ENCODE measurements at regions not wholly inside any gene's neighbourhood (a gene's known extent, or its start where the extent isn't known, plus 50 kb on each side); places are given as distances from the start of the nearest gene placed in this dataset.
"Not testable (repeated sequence)": the region's sequence is repeated elsewhere in the genome, so short reads cannot be mapped to it uniquely, and the experiment has no call there.

DNA sequence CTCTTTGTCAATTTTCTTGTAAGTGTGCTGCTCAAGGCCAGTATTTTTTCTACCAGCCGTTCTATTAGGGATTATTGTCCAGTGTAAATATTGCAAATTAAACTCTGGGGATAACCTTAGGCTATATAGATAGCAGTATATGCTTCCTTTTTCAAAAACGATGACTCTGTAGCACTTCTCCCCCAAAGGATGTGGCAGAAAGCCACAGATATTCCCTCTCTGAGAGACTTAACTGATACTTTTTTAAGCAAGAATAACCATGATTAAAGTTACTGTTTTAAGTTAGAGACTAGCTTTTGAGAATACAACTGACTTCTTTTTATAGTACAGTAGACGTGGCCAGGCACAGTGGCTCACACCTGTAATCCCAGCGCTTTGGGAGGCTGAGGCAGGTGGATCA lies 130.0 kb downstream of the FHIP1A start:
- Histone ChIP-seq H3K9me3 (ENCODE audit: control insufficient read depth, low read length) (no peaks in the 10 kb centered on the region), H3K4me1 (ENCODE audit: control insufficient read depth, insufficient read depth, low read length, poor library complexity, severe bottlenecking) (peaks cover 17% of the 10 kb centered on the region), H3K4me3 (ENCODE audit: extremely low read depth, insufficient read depth, low read length, poor library complexity, severe bottlenecking) (no peak overlapping the region), H3K36me3 (ENCODE audit: control insufficient read depth, insufficient read depth, low read length) (no peaks in the 10 kb centered on the region), H3K27ac (ENCODE audit: low read depth, low read length, severe bottlenecking) (no peak overlapping the region)
- WGBS, 2 experiments (ENCODE audit: insufficient coverage in 2 of 2): 80 to 93% methylated on average over 1 to 2 of the region's 4 CpGs

DNA sequence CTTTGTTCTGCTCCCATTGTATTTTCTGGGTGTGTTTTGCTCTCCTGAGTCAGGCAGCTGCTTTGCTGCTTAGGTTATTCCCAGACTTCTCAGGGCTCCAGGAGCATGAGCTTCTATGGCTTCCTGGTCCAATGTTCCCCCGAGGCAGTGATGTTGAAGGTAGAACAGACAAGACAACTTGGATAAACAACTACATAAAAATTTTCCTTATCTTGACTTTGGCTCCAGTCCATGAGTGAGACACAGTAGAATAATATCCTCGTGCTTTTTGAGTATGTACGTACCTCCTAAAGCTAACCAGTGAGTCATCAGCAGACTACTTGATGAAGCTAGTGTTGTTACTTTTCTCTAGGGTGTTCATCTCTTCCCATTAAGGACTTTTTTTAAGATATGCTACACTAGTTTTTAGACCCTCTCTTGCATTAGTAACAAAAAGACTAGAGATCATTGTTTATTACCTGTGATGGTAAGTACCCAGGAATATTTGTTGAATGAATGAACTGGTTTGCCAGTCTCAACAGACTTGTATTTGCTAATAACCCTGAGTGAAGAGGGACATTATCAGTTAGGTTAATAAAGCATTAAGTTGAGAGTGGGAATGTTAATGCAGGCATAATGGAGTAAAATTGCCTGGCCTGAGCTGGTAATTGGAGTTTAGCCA lies 131.9 kb downstream of the FHIP1A start:
- Histone ChIP-seq H3K36me3 (ENCODE audit: control insufficient read depth, insufficient read depth, low read length) (no peaks in the 10 kb centered on the region), H3K9me3 (ENCODE audit: control insufficient read depth, low read length) (no peaks in the 10 kb centered on the region), H3K27ac (ENCODE audit: low read depth, low read length, severe bottlenecking) (peak overlapping the region; percentile 68), H3K4me3 (ENCODE audit: extremely low read depth, insufficient read depth, low read length, poor library complexity, severe bottlenecking) (no peak overlapping the region), H3K4me1 (ENCODE audit: control insufficient read depth, insufficient read depth, low read length, poor library complexity, severe bottlenecking) (peaks cover 17% of the 10 kb centered on the region)
- 80 to 100% methylated on average over 1 to 3 of the region's 3 CpGs for WGBS, 2 experiments (ENCODE audit: insufficient coverage in 2 of 2)

DNA sequence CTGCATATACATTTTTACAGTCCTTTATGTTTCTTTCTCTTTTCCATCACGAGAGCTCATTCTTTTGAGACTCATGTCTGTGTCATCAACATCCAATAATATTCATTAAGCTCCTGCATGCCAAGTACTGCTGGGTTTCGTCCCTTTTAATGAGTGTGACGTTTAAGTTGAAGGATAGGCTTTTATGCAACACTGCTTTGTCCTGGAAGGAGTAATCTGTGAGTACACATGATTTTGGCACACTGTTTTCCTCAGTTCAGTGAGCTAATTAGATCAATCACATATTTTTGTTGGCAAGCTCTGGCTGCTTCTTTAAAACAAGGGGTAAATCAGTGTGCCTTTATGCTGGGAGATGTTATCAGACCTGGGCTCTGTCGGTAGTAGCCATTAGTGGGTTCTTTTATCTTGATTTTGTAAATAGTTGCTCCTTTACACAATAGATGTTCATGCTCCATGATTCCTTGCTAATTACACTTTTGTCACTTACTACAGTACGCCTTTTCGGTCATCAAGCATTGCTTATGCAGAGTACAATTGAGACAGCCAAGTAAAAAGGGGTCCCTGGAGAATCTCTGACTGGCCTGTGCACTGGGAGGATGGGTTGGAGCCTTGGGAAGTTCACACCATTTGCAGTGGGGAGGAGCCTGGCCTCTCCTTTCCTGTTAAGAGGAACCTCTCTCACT lies 132.6 kb downstream of the FHIP1A start:
- WGBS, 2 experiments (ENCODE audit: insufficient coverage in 2 of 2): 75 to 77% methylated on average over 3 to 4 of the region's 6 CpGs
- no peak overlapping the region for H3K4me3 ChIP-seq (ENCODE audit: extremely low read depth, insufficient read depth, low read length, poor library complexity, severe bottlenecking)
- H3K36me3 ChIP-seq (ENCODE audit: control insufficient read depth, insufficient read depth, low read length): no peaks in the 10 kb centered on the region
- H3K9me3 ChIP-seq (ENCODE audit: control insufficient read depth, low read length): no peaks in the 10 kb centered on the region
- peaks cover 17% of the 10 kb centered on the region for H3K4me1 ChIP-seq (ENCODE audit: control insufficient read depth, insufficient read depth, low read length, poor library complexity, severe bottlenecking)
- H3K27ac ChIP-seq (ENCODE audit: low read depth, low read length, severe bottlenecking): peak overlapping the region; percentile 68

DNA sequence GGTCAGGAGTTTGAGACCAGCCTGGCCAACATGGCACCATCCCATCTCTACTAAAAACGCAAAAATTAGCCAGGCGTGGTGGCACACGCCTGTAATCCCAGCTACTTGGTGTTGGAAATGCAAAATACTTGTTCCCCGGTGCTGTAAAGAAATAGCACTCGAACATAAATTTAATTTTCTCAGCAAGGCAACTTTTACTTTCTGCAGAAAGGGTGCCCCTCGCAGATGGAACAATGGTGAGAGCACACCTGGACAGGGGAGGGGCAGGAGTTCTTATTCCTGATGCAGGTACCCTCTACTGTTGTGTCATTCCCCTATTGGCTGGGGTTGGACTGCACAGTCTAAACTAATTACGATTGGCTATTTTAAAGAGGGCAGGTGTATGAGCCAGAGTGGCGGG lies 139.7 kb downstream of the FHIP1A start:
- H3K4me3 ChIP-seq (ENCODE audit: extremely low read depth, insufficient read depth, low read length, poor library complexity, severe bottlenecking): no peak overlapping the region
- no peaks in the 10 kb centered on the region for H3K4me1 ChIP-seq (ENCODE audit: control insufficient read depth, insufficient read depth, low read length, poor library complexity, severe bottlenecking)
- H3K36me3 ChIP-seq (ENCODE audit: control insufficient read depth, insufficient read depth, low read length): no peaks in the 10 kb centered on the region
- WGBS, 2 experiments (ENCODE audit: insufficient coverage in 2 of 2): 74 to 92% methylated on average over 4 to 5 of the region's 8 CpGs
- H3K9me3 ChIP-seq (ENCODE audit: control insufficient read depth, low read length): peaks cover 18% of the 10 kb centered on the region
- H3K27ac ChIP-seq (ENCODE audit: low read depth, low read length, severe bottlenecking): no peak overlapping the region

DNA sequence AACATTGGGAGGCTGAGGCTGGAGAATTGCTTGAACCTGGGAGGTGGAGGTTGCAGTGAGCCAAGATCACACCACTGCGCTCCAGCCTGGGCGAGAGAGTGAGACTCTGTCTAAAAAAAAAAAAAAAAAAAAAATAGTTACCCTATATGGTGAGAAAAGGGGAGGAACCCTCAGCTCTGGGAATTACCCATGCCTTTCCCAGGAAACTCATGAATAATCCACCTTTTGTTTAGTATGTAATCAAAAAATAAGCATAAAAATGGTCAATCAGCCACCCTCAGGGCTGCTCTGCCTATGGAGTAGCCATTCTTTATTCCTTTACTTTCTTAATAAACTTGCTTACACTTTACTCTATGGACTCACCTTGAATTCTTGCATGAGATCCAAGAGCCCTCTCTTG lies 140.4 kb downstream of the FHIP1A start:
- H3K4me1 ChIP-seq (ENCODE audit: control insufficient read depth, insufficient read depth, low read length, poor library complexity, severe bottlenecking); H3K36me3 ChIP-seq (ENCODE audit: control insufficient read depth, insufficient read depth, low read length); H3K4me3 ChIP-seq (ENCODE audit: extremely low read depth, insufficient read depth, low read length, poor library complexity, severe bottlenecking); H3K27ac ChIP-seq (ENCODE audit: low read depth, low read length, severe bottlenecking): not testable (repeated sequence)
- peaks cover 18% of the 10 kb centered on the region for H3K9me3 ChIP-seq (ENCODE audit: control insufficient read depth, low read length)
- no CpG with 5 or more reads among the region's 2 CpGs for WGBS, 2 experiments (ENCODE audit: insufficient coverage in 2 of 2)

DNA sequence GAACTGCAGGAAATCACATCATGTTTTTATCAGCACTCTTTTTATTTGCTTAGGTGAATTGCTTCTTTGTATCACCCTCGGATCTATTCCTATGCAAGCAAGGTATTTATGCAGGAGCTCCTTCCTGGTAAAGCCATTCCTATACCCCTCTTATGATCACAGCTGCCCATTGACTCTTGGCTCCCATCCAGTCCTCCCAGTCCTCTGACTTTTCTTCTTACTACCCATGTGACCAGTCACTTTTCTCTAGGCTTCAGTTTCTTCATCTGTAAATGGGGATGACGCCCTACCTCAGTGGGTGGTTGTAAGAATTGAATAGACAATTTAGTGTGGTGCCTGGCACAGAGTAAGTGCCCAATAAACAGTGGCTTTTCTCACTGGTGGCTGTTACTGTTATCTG lies 144.9 kb downstream of the FHIP1A start:
- Histone ChIP-seq H3K4me3 (ENCODE audit: extremely low read depth, insufficient read depth, low read length, poor library complexity, severe bottlenecking) (no peak overlapping the region), H3K27ac (ENCODE audit: low read depth, low read length, severe bottlenecking) (no peak overlapping the region), H3K4me1 (ENCODE audit: control insufficient read depth, insufficient read depth, low read length, poor library complexity, severe bottlenecking) (peaks cover under 1% of the 10 kb centered on the region), H3K9me3 (ENCODE audit: control insufficient read depth, low read length) (peaks cover 2% of the 10 kb centered on the region), H3K36me3 (ENCODE audit: control insufficient read depth, insufficient read depth, low read length) (no peaks in the 10 kb centered on the region)
- 37 to 60% methylated on average over 1 to 2 of the region's 2 CpGs for WGBS, 2 experiments (ENCODE audit: insufficient coverage in 2 of 2)

DNA sequence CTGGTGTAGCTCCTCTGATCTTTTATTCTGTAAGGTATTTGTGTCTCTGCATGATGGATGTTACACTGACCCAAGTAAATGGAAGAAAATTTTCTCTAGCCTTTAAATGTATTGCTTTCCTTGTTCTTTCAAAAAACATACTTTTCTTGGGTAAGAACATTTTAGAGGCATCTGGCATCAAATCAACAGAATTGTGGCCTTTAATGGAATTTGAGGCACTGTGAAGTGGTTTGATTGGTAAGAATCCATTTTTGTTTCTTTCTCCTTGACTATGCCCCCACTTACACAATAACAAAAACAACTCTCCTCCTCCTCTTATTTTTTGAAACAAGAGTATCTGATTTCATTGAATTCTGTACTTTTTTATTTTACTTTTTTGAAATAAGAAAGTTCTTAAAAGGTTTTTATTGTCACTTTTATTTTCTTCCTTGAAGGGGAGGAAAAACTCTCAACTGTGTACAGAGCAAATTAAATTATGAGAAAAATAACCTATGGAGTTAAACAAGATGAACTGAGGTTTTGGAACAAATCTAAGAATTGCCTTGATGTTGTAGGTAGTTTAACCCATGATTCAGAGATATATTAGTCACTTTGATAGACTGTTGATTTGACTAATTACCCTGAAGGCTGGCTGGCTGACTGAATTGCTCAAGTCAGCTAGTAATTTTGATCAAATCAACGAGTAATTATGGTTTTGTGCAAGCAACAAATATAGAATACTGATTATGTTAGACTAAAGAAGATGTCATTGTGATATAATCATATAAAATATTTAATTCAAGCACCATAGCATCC lies 146.4 kb downstream of the FHIP1A start:
- no peak overlapping the region for H3K4me3 ChIP-seq (ENCODE audit: extremely low read depth, insufficient read depth, low read length, poor library complexity, severe bottlenecking)
- no peak overlapping the region for H3K27ac ChIP-seq (ENCODE audit: low read depth, low read length, severe bottlenecking)
- H3K9me3 ChIP-seq (ENCODE audit: control insufficient read depth, low read length): no peaks in the 10 kb centered on the region
- no peaks in the 10 kb centered on the region for H3K36me3 ChIP-seq (ENCODE audit: control insufficient read depth, insufficient read depth, low read length)
- 80% methylated on average over 1 of the region's 1 CpG; no CpG with 5 or more reads in 1 of the 2 experiments for WGBS, 2 experiments (ENCODE audit: insufficient coverage in 2 of 2)
- peaks cover 5% of the 10 kb centered on the region for H3K4me1 ChIP-seq (ENCODE audit: control insufficient read depth, insufficient read depth, low read length, poor library complexity, severe bottlenecking)

DNA sequence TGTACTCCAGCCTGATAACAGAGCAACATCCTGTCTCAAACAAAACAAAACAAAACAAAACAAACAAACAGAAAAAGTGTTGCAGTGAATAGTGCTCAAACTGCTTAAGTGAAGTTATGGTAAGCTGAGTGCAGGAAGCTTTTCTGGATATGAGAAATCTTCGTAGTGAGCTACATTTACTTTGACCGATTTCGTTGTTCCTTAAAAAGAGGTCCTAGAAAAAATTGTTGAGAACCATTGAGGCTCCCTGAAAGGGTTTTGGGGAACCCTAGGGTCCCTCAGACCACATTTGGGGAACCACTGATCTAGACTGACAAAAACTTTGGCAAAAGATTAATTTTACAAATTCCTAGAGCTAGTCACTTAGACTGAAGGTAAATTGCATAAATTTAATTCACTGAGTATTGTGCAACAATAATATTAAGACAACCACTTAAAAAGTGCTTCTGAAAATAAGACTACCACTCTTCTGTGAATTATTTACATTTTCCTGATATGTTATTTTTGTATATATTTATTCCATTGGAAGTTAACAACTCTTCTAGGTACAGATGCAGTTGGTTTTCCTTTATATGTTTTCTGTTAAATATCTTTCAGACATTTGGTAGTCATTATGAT lies 149.6 kb downstream of the FHIP1A start:
- no peaks in the 10 kb centered on the region for H3K36me3 ChIP-seq (ENCODE audit: control insufficient read depth, insufficient read depth, low read length)
- no peak overlapping the region for H3K4me3 ChIP-seq (ENCODE audit: extremely low read depth, insufficient read depth, low read length, poor library complexity, severe bottlenecking)
- peaks cover 5% of the 10 kb centered on the region for H3K4me1 ChIP-seq (ENCODE audit: control insufficient read depth, insufficient read depth, low read length, poor library complexity, severe bottlenecking)
- 97 to 100% methylated on average over 3 of the region's 3 CpGs for WGBS, 2 experiments (ENCODE audit: insufficient coverage in 2 of 2)
- no peak overlapping the region for H3K27ac ChIP-seq (ENCODE audit: low read depth, low read length, severe bottlenecking)
- H3K9me3 ChIP-seq (ENCODE audit: control insufficient read depth, low read length): no peaks in the 10 kb centered on the region

DNA sequence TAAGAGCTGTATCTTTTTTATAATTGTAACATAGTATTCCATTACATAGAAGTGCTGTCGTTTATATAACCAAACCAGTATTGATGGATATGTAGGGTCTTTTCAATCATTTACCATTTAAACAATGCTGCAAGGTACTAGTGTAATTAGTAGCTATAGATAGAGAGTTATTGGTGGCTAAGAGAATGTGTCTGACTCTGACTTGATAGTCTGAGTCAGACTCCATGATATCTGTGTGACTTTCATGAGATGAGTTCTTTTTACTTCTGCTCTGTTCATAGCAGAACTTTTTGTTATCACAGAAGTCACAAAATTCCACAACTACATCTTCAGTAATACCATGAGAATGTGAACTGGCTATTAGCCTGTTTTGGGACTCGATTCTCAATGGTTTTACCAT lies 150.6 kb downstream of the FHIP1A start:
- 60% methylated on average over 1 of the region's 2 CpGs; no CpG with 5 or more reads in 1 of the 2 experiments for WGBS, 2 experiments (ENCODE audit: insufficient coverage in 2 of 2)
- peaks cover 5% of the 10 kb centered on the region for H3K4me1 ChIP-seq (ENCODE audit: control insufficient read depth, insufficient read depth, low read length, poor library complexity, severe bottlenecking)
- no peak overlapping the region for H3K4me3 ChIP-seq (ENCODE audit: extremely low read depth, insufficient read depth, low read length, poor library complexity, severe bottlenecking)

DNA sequence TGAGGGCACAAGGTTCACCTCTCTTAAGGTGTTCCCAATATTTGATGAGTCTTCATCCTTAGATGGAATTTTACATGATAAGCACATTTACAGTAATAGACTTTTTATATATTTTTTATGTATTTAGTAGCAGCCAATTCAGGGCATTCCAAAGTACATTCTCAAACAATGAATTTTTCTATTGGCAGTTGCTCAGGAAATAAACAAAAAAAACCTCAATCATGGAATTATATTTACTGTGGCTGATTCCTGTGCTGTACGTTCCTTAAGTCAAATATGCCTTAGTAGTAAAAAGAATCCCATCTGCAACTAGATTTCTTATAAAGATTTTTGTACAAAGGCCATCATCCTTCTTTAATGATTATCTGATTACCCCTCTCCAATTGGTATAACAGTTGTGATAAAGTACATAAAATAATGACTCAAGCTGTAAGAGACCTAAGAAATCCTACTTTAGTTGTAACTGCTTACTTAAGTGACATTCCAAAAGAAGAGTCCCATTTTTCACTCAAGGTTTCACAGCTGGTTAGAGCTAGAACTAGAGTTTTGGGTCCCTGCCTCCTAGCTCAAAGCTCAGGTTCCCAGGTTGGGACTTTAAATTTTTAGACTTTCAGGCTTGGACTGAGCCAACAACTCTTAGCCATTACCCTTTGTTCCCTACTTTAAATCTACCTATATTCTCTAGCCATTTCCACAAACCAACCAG lies 152.7 kb downstream of the FHIP1A start:
- H3K4me1 ChIP-seq (ENCODE audit: control insufficient read depth, insufficient read depth, low read length, poor library complexity, severe bottlenecking): peaks cover 5% of the 10 kb centered on the region
- H3K27ac ChIP-seq (ENCODE audit: low read depth, low read length, severe bottlenecking): no peak overlapping the region
- H3K36me3 ChIP-seq (ENCODE audit: control insufficient read depth, insufficient read depth, low read length): no peaks in the 10 kb centered on the region
- no peaks in the 10 kb centered on the region for H3K9me3 ChIP-seq (ENCODE audit: control insufficient read depth, low read length)
- H3K4me3 ChIP-seq (ENCODE audit: extremely low read depth, insufficient read depth, low read length, poor library complexity, severe bottlenecking): no peak overlapping the region
- no CpG with 5 or more reads among the region's 1 CpG for WGBS, 2 experiments (ENCODE audit: insufficient coverage in 2 of 2)

More for the DNA sequence above, 150.6 kb downstream of the FHIP1A start:
- Histone ChIP-seq H3K27ac (ENCODE audit: low read depth, low read length, severe bottlenecking) (no peak overlapping the region), H3K9me3 (ENCODE audit: control insufficient read depth, low read length) (no peaks in the 10 kb centered on the region), H3K36me3 (ENCODE audit: control insufficient read depth, insufficient read depth, low read length) (no peaks in the 10 kb centered on the region)

Measured in mesodermal cell (in vitro differentiated cells).